KMS-11 (cell line): ENCODE measurements at regions not wholly inside any gene's neighbourhood (a gene's known extent, or its start where the extent isn't known, plus 50 kb on each side); places are given as distances from the start of the nearest gene placed in this dataset.

Source experiments
- H2AFZ ChIP-seq: fragments of 200-600 bp; sonication (generic); 2 replicates; pipeline ENCODE4 v1.6.1; 2016; ENCODE audit warnings: antibody characterized with exemption, mixed run types, low read depth
- H3K27ac ChIP-seq: fragments of 200-600 bp; sonication (generic); 2 replicates; pipeline ENCODE4 v1.6.1; 2016; ENCODE audit warnings: mild to moderate bottlenecking, mixed run types
- H3K27me3 ChIP-seq: fragments of 200-600 bp; sonication (generic); 2 replicates; pipeline ENCODE4 v1.6.1; 2017; ENCODE audit warnings: mild to moderate bottlenecking, low read depth, mixed run types, moderate library complexity; ENCODE audit not compliant: insufficient read depth
- H3K36me3 ChIP-seq: fragments of 200-600 bp; sonication (generic); 2 replicates; pipeline ENCODE4 v1.6.1; 2017; ENCODE audit warnings: mild to moderate bottlenecking, mixed run types; ENCODE audit not compliant: insufficient read depth
- H3K4me1 ChIP-seq: fragments of 200-600 bp; sonication (generic); 2 replicates; pipeline ENCODE4 v1.6.1; 2016; ENCODE audit warnings: mild to moderate bottlenecking, low read depth, mixed run types; ENCODE audit not compliant: poor library complexity, severe bottlenecking
- H3K4me2 ChIP-seq: fragments of 200-600 bp; sonication (generic); 2 replicates; pipeline ENCODE4 v1.7.0; 2016; ENCODE audit warnings: mild to moderate bottlenecking, mixed run types
- H3K4me3 ChIP-seq: fragments of 200-600 bp; sonication (generic); IDR thresholded peaks from 2 replicates; pipeline ENCODE4 v1.6.1; 2017; ENCODE audit warnings: low read depth, low read length, mixed read lengths; ENCODE audit not compliant: insufficient read depth
- H3K79me2 ChIP-seq: fragments of 200-600 bp; sonication (generic); 2 replicates; pipeline ENCODE4 v1.6.1; 2016; ENCODE audit warnings: low read depth, mixed run types; ENCODE audit not compliant: insufficient read depth
- H3K9ac ChIP-seq: fragments of 200-600 bp; sonication (generic); 2 replicates; pipeline ENCODE4 v1.6.1; 2016; ENCODE audit warnings: mild to moderate bottlenecking, mixed run types
- H4K20me1 ChIP-seq: fragments of 200-600 bp; sonication (generic); 2 replicates; pipeline ENCODE4 v1.6.1; 2016; ENCODE audit warnings: mild to moderate bottlenecking, mixed run types; ENCODE audit not compliant: insufficient read depth
- CTCF ChIP-seq: fragments of 200-600 bp; sonication (generic); conservative IDR thresholded peaks from 2 replicates; pipeline ENCODE4 v1.6.1; 2017; ENCODE audit warnings: low read depth, mild to moderate bottlenecking, antibody characterized with exemption, low read length, moderate library complexity, mixed read lengths

GRCh38 chr3:59469948-59470723 lies 420.3 kb upstream of the CFAP20DC start:
- H3K4me1 ChIP-seq: peaks cover 4% of the 10 kb centered on the region
- no peaks in the 10 kb centered on the region for H3K79me2 ChIP-seq
- no peaks in the 10 kb centered on the region for H4K20me1 ChIP-seq
- no peak overlapping the region for H3K4me2 ChIP-seq
- no peak overlapping the region for H3K4me3 ChIP-seq
- H2AFZ ChIP-seq: no peak overlapping the region
- no peak overlapping the region for H3K9ac ChIP-seq
- H3K27me3 ChIP-seq: no peaks in the 10 kb centered on the region
- no peak overlapping the region for H3K27ac ChIP-seq
- no peak for TF ChIP-seq CTCF
- no peaks in the 10 kb centered on the region for H3K36me3 ChIP-seq

- Histone ChIP-seq H3K4me1 (peaks cover 15% of the 10 kb centered on the region), H3K27ac (no peak overlapping the region), H3K27me3 (no peaks in the 10 kb centered on the region), H3K4me3 (no peak overlapping the region), H3K4me2 (no peak overlapping the region), H4K20me1 (no peaks in the 10 kb centered on the region), H3K36me3 (no peaks in the 10 kb centered on the region), H3K79me2 (no peaks in the 10 kb centered on the region), H3K9ac (no peak overlapping the region), H2AFZ (no peak overlapping the region)
- TF ChIP-seq CTCF: no peak
Observed at GRCh38 chr3:59467476-59467875, 417.7 kb upstream of the CFAP20DC start.

- Histone ChIP-seq H3K79me2 (no peaks in the 10 kb centered on the region), H3K4me2 (no peak overlapping the region), H3K27me3 (no peaks in the 10 kb centered on the region), H3K9ac (no peak overlapping the region), H4K20me1 (no peaks in the 10 kb centered on the region), H2AFZ (no peak overlapping the region), H3K4me1 (peaks cover 11% of the 10 kb centered on the region), H3K4me3 (no peak overlapping the region), H3K27ac (no peak overlapping the region), H3K36me3 (no peaks in the 10 kb centered on the region)
- TF ChIP-seq CTCF: no peak
Observed at GRCh38 chr3:59464187-59464586, 414.4 kb upstream of the CFAP20DC start.

GRCh38 chr3:59463253-59463652 lies 413.4 kb upstream of the CFAP20DC start:
- H3K4me1 ChIP-seq: peaks cover 11% of the 10 kb centered on the region
- H3K79me2 ChIP-seq: no peaks in the 10 kb centered on the region
- H2AFZ ChIP-seq: peak overlapping the region; percentile 26; the same call in 1 of the 2 replicates
- peak overlapping the region; percentile 33 for H3K4me2 ChIP-seq
- H3K27me3 ChIP-seq: no peaks in the 10 kb centered on the region
- no peak for TF ChIP-seq CTCF
- no peak overlapping the region for H3K4me3 ChIP-seq
- no peaks in the 10 kb centered on the region for H3K36me3 ChIP-seq
- H4K20me1 ChIP-seq: no peaks in the 10 kb centered on the region
- no peak overlapping the region for H3K9ac ChIP-seq
- peak overlapping the region; percentile 32; the same call in 1 of the 2 replicates for H3K27ac ChIP-seq
